ENCODE measurements at regions not wholly inside any gene's neighbourhood (a gene's known extent, or its start where the extent isn't known, plus 50 kb on each side); places are given as distances from the start of the nearest gene placed in this dataset.
"Not testable (repeated sequence)": the region's sequence is repeated elsewhere in the genome, so short reads cannot be mapped to it uniquely, and the experiment has no call there.

DNA sequence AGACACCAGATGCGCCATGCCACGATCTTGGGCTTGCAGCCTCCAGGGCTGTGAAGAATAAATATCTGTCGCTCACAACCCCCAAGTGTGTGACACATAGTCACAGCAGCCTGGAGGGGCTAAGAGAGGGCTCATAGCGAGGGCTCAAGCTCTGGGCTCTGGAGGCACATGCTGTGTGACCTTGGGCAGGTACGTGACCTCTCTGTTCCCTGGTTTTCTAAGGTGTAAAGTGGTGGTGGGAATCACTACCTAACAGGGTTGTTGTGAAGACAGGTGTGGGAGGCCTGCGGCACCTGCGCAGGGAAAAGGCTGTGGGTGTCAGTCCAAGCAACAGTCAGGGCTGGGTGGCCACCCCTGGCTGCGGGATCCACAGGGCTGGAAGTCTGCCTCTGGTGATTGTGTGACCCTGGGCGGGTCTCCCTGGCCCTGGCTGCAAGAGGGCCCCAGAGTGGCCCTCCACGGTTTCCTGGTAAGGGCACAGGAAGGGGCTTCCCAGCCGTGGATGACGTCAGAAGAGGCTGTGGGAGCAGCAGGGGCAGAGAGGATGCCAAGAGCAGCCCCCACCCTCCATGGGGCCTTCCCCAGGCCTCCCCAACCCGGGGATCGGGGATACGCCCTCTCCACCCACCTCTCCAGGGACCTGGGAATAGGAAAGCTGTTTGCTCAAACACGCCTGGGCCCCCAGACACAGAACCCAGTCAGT lies 218.8 kb upstream of the SGCG start:
- TF ChIP-seq, protein P1, sequence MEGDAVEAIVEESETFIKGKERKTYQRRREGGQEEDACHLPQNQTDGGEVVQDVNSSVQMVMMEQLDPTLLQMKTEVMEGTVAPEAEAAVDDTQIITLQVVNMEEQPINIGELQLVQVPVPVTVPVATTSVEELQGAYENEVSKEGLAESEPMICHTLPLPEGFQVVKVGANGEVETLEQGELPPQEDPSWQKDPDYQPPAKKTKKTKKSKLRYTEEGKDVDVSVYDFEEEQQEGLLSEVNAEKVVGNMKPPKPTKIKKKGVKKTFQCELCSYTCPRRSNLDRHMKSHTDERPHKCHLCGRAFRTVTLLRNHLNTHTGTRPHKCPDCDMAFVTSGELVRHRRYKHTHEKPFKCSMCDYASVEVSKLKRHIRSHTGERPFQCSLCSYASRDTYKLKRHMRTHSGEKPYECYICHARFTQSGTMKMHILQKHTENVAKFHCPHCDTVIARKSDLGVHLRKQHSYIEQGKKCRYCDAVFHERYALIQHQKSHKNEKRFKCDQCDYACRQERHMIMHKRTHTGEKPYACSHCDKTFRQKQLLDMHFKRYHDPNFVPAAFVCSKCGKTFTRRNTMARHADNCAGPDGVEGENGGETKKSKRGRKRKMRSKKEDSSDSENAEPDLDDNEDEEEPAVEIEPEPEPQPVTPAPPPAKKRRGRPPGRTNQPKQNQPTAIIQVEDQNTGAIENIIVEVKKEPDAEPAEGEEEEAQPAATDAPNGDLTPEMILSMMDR (IDR thresholded peaks at IDR 0.05), result no peak
- no peak for DNase-seq (ENCODE audit: low spot score)
- no peak overlapping the region for H3K27ac ChIP-seq

DNA sequence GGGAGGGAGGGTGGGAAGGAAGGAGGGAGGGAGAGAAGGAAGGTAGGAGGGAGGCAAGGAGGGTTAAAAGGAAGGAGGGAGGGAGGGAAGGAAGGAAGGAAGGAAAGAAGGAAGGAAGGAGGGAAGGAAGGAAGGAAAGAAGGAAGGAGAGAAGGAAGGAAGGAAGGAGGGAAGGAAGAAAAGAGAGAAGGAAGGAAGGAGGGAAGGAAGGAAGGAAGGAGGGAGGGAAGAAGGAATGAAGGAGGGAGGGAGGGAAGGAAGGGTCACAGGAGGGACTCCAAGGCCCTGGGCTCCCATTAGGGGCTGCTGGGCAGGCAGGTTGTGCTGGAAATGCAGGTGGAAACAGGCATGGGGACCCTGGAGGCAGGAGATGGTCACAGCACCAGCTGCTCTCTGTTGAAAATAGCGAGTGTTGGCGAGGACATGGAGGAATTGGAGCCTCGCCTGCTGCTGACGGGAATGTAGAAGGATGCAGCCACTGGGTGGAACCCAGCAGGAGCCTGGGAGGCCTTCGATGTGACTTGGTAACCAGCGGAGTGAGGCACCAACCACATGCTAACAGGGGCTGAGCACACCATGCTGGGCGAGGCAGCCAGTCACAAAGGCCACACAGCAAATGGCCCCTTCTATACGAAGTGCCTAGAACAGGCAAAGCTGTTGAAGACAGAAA lies 217.3 kb upstream of the SGCG start:
- not testable (repeated sequence) for H3K36me3 ChIP-seq; DNase-seq (ENCODE audit: low spot score); H3K4me1 ChIP-seq (ENCODE audit: control insufficient read depth in 1 of 2, low read depth in 2 of 2); H3K27ac ChIP-seq; H3K4me3 ChIP-seq; ATAC-seq (ENCODE audit: insufficient number of reproducible peaks, low FRiP score, low read depth); H3K9me3 ChIP-seq; H3K27me3 ChIP-seq (replicated peaks; ENCODE audit: insufficient read depth)

More for the DNA sequence above, 218.8 kb upstream of the SGCG start:
- Histone ChIP-seq H3K9me3 (no peaks in the 10 kb centered on the region), H3K4me1 (ENCODE audit: control insufficient read depth in 1 of 2, low read depth in 2 of 2) (no peaks in the 10 kb centered on the region), H3K36me3 (no peaks in the 10 kb centered on the region), H3K4me3 (no peak overlapping the region), H3K27me3 (replicated peaks; ENCODE audit: insufficient read depth) (no peaks in the 10 kb centered on the region)
- ATAC-seq (ENCODE audit: insufficient number of reproducible peaks, low FRiP score, low read depth), result no peak

DNA sequence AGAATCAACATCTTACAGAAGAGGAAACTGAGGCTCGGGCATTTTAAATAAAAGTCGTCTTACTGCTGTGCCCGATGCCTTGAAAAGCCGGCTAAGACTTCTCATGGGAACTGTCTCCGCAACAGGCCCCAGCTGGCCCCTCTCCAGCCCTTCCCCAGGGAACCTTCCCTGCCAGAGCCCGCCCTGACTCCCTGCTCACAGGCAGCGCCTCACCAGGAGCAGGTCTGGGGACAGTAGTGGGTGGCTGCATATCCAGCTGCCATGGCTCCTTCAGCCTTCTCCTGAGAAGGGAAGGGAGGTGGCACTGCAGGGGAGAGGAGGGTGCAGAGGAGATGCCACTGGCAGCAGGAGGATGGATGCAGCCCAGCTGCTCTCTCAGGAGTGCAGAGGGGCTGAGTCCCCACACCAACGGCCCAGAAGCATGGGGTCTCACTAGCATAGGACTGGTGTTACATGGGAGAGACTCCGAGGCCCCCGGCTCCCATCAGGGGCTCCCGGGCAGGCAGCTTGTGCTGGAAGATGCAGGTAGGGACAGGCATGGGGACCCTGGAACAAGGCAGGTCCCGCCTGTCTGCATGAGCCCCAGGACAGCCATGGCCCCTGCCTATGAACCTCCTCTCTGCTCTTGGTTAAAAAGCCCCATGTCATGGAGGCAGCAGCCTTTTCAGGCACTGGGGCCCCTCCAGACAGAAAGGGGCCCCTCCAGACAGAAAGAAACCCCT lies 216.4 kb upstream of the SGCG start:
- TF ChIP-seq, protein P1 (IDR thresholded peaks at IDR 0.05), result no peak
- Histone ChIP-seq H3K27ac (no peak overlapping the region), H3K4me3 (no peak overlapping the region), H3K9me3 (no peaks in the 10 kb centered on the region), H3K4me1 (ENCODE audit: control insufficient read depth in 1 of 2, low read depth in 2 of 2) (no peaks in the 10 kb centered on the region), H3K36me3 (no peaks in the 10 kb centered on the region), H3K27me3 (replicated peaks; ENCODE audit: insufficient read depth) (no peaks in the 10 kb centered on the region)
- ATAC-seq (ENCODE audit: insufficient number of reproducible peaks, low FRiP score, low read depth), result no peak
- no peak for DNase-seq (ENCODE audit: low spot score)

DNA sequence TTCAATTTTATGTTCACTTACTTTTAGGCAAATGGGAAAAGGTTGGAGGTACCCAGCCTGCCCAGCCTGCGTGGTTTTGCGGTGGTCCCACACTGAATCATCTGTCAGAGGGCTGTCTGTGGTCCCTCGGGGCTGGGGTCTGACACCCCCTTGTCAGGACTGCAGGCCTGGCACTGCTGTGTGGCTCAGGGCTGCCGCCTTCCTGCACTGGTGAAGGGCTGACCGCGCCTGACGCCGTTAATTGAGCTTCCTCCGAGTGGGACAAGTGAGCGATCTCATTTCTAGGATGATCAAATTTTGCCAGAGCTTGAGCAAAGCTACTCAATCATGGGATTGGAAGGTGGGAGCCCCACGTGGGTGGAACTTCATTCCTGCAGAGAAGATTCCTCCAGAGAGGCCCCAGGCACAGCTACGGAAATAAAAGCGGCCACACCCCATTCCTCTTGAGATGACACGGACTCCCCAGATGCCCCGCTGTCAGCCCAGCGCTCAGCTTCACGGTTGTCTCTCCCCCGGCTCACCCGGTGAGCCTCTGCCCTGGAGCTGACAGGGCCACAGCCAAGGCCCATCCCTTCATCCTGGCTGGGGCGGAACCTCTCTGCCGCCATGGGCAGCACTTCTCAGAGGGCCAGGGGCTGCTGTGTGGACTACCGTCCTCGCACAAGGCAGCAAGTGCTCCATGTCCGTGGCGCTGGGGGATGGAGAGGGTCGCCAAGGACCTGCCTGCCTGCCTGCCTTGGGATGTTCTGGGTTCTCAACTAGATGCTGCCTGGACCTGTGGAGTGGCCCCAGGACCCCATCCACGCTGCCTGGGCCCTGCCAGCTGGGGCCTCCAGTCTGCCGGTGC lies 215.5 kb upstream of the SGCG start:
- not testable (repeated sequence) for DNase-seq (ENCODE audit: low spot score); ATAC-seq (ENCODE audit: insufficient number of reproducible peaks, low FRiP score, low read depth); H3K9me3 ChIP-seq; H3K27ac ChIP-seq; H3K4me1 ChIP-seq (ENCODE audit: control insufficient read depth in 1 of 2, low read depth in 2 of 2); H3K36me3 ChIP-seq; H3K27me3 ChIP-seq (replicated peaks; ENCODE audit: insufficient read depth); H3K4me3 ChIP-seq

DNA sequence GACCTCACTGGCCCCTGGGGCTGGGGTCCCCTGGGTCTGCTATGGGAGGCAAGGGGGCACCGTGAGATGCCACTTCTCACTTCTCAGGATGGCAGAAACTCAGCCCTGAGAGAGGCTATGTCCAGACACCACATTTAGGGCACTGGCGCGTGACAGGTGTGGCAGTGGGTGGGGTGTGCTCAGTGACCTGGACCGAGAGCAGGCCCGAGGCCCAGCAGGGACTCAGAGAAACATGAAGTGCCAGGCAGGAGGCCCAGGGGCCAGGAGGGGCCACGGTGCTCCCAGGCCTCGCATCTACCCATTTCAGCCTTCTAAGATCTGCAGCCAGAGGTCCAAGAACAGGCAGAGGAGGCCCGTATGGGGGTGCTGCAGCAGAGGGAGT lies 214.9 kb upstream of the SGCG start:
- DNase-seq (ENCODE audit: low spot score); H3K4me1 ChIP-seq (ENCODE audit: control insufficient read depth in 1 of 2, low read depth in 2 of 2); H3K27me3 ChIP-seq (replicated peaks; ENCODE audit: insufficient read depth); H3K4me3 ChIP-seq; H3K9me3 ChIP-seq; H3K36me3 ChIP-seq; H3K27ac ChIP-seq; ATAC-seq (ENCODE audit: insufficient number of reproducible peaks, low FRiP score, low read depth): not testable (repeated sequence)

DNA sequence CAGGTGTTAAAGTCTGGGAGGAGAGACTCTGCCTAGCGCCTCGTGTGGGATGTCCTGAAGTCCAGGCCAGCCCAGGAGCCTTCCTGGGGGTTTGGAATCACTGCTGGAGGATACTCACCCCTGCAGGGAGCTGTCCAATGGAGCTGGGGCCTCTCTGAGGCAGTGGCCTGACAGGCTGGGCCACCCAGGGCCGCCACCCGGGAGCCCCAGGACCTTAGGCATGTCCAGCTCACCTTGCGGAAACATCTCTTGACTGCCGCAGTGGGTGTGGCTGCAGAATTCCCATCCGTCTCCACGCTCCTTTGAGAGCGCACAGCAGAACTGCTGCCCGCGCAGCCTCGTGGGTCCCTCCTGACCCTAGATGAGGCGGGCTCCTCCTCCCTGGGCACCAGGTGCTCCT lies 214.0 kb upstream of the SGCG start:
- not testable (repeated sequence) for H3K4me3 ChIP-seq; H3K4me1 ChIP-seq (ENCODE audit: control insufficient read depth in 1 of 2, low read depth in 2 of 2); H3K9me3 ChIP-seq; H3K27me3 ChIP-seq (replicated peaks; ENCODE audit: insufficient read depth); H3K36me3 ChIP-seq; ATAC-seq (ENCODE audit: insufficient number of reproducible peaks, low FRiP score, low read depth); H3K27ac ChIP-seq; DNase-seq (ENCODE audit: low spot score)
